Esophagus squamous epithelium (tissue), 5 donors: ENCODE measurements at regions not wholly inside any gene's neighbourhood (a gene's known extent, or its start where the extent isn't known, plus 50 kb on each side); places are given as distances from the start of the nearest gene placed in this dataset.

Experiments used
- DNase-seq: peaks from one replicate; lab custom pipeline; 2025; lab: John Stamatoyannopoulos, UW
- H3K27ac ChIP-seq, 4 donors: fragments of 200-600 bp; sonication (generic); one replicate each; pipeline ENCODE4 v1.5.1; 2016 to 2019; ENCODE audit warnings: mild to moderate bottlenecking in 1 of 4
- H3K27me3 ChIP-seq, 4 donors: fragments of 200-600 bp; sonication (generic); 1 replicate in 3 of 4; 2 replicates in 1 of 4; pipeline versions ENCODE4 v1.5.1 to v1.6.0; 2017 to 2021; ENCODE audit warnings: antibody characterized with exemption in 1 of 4
- H3K36me3 ChIP-seq, 3 donors: fragments of 200-600 bp; sonication (generic); one replicate each; pipeline ENCODE4 v1.5.1; 2016 to 2019
- H3K4me1 ChIP-seq, 3 donors: fragments of 200-600 bp; sonication (generic); one replicate each; pipeline ENCODE4 v1.5.1; 2017 to 2019
- H3K4me3 ChIP-seq, 4 donors: fragments of 200-600 bp; sonication (generic); 1 replicate in 3 of 4; 2 replicates in 1 of 4; pipeline ENCODE4 v1.5.1; 2016 to 2019; ENCODE audit warnings: mild to moderate bottlenecking in 2 of 4, moderate library complexity in 1 of 4
- H3K9me3 ChIP-seq, 3 donors: fragments of 200-600 bp; sonication (generic); one replicate each; pipeline ENCODE4 v1.5.1; 2016 to 2019
- POLR2A ChIP-seq, 4 donors: fragments of 450-650 bp; IDR thresholded peaks; one replicate each; pipeline ENCODE4 v1.6.1; 2017; ENCODE audit warnings: antibody characterized with exemption in 4 of 4, mild to moderate bottlenecking in 4 of 4, moderate library complexity in 3 of 4
- WGBS, 2 donors: methylation state at CpG; one replicate each; pipeline ENCODE4 v1.1.5; 2018; 5-methylcytosine and 5-hydroxymethylcytosine counted together
- intact Hi-C: fragments of 100-400 bp; cut with DNase I; formaldehyde crosslinking; loops from one replicate; pipeline ENCODE4 v1.15.0; 2022
- TF ChIP-seq, protein P1 (sequence below), 6 experiments: fragments of 450-650 bp in 4 of 6; fragments of 200-600 bp in 2 of 6; sonication (generic) in 2 of 6; IDR thresholded peaks; one replicate each; pipeline ENCODE4 v1.5.1; 2016 to 2019; ENCODE audit warnings: antibody characterized with exemption in 6 of 6, mild to moderate bottlenecking in 4 of 6, moderate library complexity in 4 of 6
- donor health status: DM: yes; HTN: yes; CAD: no.

DNA sequence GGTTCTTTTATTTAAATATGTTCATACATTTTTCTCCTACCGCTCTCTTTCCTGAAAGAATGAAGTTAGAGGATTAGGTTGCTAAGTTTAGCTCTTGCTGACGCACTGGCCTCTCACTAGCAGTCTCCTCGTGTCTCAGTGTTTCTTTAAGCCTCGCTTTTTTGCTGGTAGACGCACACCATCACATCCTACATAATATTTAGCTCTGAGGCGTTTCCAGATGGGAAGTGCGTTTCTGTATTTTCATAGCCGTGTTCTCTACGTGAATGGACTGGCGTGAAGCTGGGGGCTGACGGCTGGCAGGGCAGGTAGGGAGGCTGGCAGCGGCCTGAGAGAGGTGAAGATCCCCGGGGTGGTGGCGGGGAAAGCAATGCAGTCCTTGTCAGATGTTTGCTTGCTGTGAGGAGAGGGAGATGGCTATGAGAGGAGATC is 79.2 kb upstream of the SPRY4 start:
- no peak for TF ChIP-seq POLR2A (IDR thresholded peaks at IDR 0.05)
- TF ChIP-seq, protein P1, sequence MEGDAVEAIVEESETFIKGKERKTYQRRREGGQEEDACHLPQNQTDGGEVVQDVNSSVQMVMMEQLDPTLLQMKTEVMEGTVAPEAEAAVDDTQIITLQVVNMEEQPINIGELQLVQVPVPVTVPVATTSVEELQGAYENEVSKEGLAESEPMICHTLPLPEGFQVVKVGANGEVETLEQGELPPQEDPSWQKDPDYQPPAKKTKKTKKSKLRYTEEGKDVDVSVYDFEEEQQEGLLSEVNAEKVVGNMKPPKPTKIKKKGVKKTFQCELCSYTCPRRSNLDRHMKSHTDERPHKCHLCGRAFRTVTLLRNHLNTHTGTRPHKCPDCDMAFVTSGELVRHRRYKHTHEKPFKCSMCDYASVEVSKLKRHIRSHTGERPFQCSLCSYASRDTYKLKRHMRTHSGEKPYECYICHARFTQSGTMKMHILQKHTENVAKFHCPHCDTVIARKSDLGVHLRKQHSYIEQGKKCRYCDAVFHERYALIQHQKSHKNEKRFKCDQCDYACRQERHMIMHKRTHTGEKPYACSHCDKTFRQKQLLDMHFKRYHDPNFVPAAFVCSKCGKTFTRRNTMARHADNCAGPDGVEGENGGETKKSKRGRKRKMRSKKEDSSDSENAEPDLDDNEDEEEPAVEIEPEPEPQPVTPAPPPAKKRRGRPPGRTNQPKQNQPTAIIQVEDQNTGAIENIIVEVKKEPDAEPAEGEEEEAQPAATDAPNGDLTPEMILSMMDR (IDR thresholded peaks at IDR 0.05): no peak
- WGBS, 2 donors: 37 to 61% methylated on average over 10 to 14 of the region's 14 CpGs
- no peaks in the 10 kb centered on the region for H3K36me3 ChIP-seq
- no peak overlapping the region for H3K4me3 ChIP-seq
- peaks cover 3 to 27% (median 8%) of the 10 kb centered on the region in 3 donors for H3K4me1 ChIP-seq
- no peak for DNase-seq
- peak overlapping the region in 3 of 4 donors; percentile 66 to 76 (median 70) for H3K27ac ChIP-seq
- intact Hi-C loops: no loop called here
- no peaks in the 10 kb centered on the region for H3K9me3 ChIP-seq
- no peaks in the 10 kb centered on the region for H3K27me3 ChIP-seq

GRCh38 chr5:142403583-142403982 is 78.8 kb upstream of the SPRY4 start:
- TF ChIP-seq, protein P1 (IDR thresholded peaks at IDR 0.05): no peak
- no peak for TF ChIP-seq POLR2A (IDR thresholded peaks at IDR 0.05)
- Histone ChIP-seq H3K36me3 (no peaks in the 10 kb centered on the region), H3K4me1 (peaks cover 3 to 27% (median 8%) of the 10 kb centered on the region in 3 donors), H3K27ac (peak overlapping the region in 3 of 4 donors; percentile 57 to 70 (median 66)), H3K27me3 (no peaks in the 10 kb centered on the region), H3K4me3 (no peak overlapping the region), H3K9me3 (no peaks in the 10 kb centered on the region)
- DNase-seq: no peak
- WGBS, 2 donors: 31 to 50% methylated on average over 5 to 7 of the region's 7 CpGs
- intact Hi-C loops: no loop called here

DNA sequence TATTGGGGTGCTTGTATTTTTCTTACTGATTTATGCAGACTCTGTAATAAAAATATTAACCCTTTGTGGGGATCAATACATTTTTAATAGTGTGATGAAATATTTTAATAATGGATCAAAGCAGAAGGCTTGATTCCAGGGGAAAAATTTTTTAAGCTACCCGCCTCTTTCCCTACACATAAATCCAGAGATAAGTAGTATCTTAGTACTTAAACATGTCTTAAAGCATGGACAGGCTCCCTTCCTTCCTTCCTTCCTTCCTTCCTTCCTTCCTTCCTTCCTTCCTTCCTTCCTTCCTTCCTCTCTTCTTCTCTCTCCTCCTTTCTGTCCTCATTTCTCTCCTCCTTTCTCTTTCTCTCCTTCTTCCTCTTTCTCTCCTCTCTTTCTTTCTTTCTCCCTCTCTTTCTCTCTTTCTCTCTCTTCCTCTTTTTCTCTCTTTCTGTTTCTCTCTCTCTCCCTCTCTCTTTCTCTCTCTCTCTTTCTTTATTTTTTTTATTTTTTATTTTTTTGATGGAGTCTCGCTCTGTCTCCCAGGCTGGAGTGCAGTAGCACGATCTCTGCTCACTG is 78.0 kb upstream of the SPRY4 start:
- no peaks in the 10 kb centered on the region for H3K27me3 ChIP-seq
- 85 to 95% methylated on average over 3 of the region's 3 CpGs for WGBS, 2 donors
- peak overlapping the region in 2 of 4 donors; percentile 66 to 70 for H3K27ac ChIP-seq
- H3K9me3 ChIP-seq: no peaks in the 10 kb centered on the region
- H3K36me3 ChIP-seq: no peaks in the 10 kb centered on the region
- TF ChIP-seq, protein P1 (IDR thresholded peaks at IDR 0.05): no peak
- TF ChIP-seq POLR2A (IDR thresholded peaks at IDR 0.05): no peak
- H3K4me3 ChIP-seq: no peak overlapping the region
- DNase-seq: no peak
- intact Hi-C loops: no loop called here
- peaks cover 3 to 27% (median 8%) of the 10 kb centered on the region in 3 donors for H3K4me1 ChIP-seq

DNA sequence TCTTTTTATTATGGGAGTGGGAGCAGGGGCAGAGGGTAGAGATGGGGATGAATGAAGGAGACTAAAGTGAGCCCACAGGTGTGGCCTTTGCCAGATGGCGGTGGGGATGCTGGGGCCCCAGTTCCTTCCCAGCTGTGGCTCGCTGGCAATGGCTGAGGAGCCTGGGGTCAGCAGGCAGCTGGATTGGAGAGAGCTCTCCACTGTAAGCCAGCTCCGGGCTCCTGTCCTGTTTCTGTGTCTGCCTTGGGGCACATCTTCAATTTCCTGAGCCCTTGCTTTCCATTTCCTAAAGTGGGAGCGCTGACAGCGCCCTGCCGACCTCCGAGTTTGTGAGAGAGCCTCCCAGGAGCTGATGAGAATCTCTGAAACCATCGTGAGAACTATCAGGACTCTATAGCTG is 75.6 kb upstream of the SPRY4 start:
- H3K27me3 ChIP-seq: no peaks in the 10 kb centered on the region
- no peak overlapping the region for H3K27ac ChIP-seq
- TF ChIP-seq POLR2A (IDR thresholded peaks at IDR 0.05): no peak
- TF ChIP-seq, protein P1 (IDR thresholded peaks at IDR 0.05): no peak
- no peaks in the 10 kb centered on the region for H3K36me3 ChIP-seq
- H3K4me3 ChIP-seq: no peak overlapping the region
- WGBS, 2 donors: 74 to 100% methylated on average over 2 to 3 of the region's 8 CpGs
- intact Hi-C loops: no loop called here
- peaks cover 0 to 13% (median 11%) of the 10 kb centered on the region in 3 donors for H3K9me3 ChIP-seq
- DNase-seq: no peak
- H3K4me1 ChIP-seq: peaks cover 3 to 19% (median 8%) of the 10 kb centered on the region in 3 donors

DNA sequence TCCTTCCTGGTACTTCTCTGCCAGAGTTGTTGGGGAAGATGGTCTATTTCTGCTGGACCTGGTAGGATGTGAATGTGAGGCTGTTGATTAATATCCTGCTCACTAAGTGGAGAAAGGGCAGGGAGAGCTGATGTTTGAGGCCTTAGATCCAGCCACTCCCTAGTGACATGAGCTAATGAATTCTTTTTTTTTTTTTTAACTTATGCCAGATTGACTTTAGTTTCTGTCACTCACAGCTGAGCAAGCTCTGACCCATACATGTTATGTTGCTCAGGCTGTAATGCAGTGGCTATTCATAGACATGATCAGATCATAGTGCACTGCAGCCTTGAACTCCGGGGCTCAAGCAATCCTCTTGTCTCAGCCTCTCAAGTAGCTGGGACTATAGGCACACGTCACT is 75.1 kb upstream of the SPRY4 start:
- Histone ChIP-seq H3K27me3 (no peaks in the 10 kb centered on the region), H3K4me1 (peaks cover 3 to 19% (median 8%) of the 10 kb centered on the region in 3 donors), H3K36me3 (no peaks in the 10 kb centered on the region), H3K9me3 (peaks cover 0 to 13% (median 11%) of the 10 kb centered on the region in 3 donors), H3K27ac (no peak overlapping the region), H3K4me3 (no peak overlapping the region)
- intact Hi-C loops: no loop called here
- DNase-seq: no peak
- TF ChIP-seq, protein P1 (IDR thresholded peaks at IDR 0.05): no peak
- no peak for TF ChIP-seq POLR2A (IDR thresholded peaks at IDR 0.05)
- 67 to 94% methylated on average over 1 to 2 of the region's 2 CpGs for WGBS, 2 donors
